ENCODE measurements at regions not wholly inside any gene's neighbourhood (a gene's known extent, or its start where the extent isn't known, plus 50 kb on each side); places are given as distances from the start of the nearest gene placed in this dataset.

GRCh38 chr6:14738933-14739332, 506.9 kb upstream of the JARID2 start:
- Histone ChIP-seq H3K27me3 (ENCODE audit: control insufficient read depth, insufficient read depth, low read length) (no peaks in the 10 kb centered on the region), H3K36me3 (ENCODE audit: control insufficient read depth, insufficient read depth, low read length) (no peaks in the 10 kb centered on the region), H3K4me3 (ENCODE audit: low read depth, low read length) (no peak overlapping the region)
- DNase-seq (ENCODE audit: low read depth): no peak
- TF ChIP-seq CTCF (IDR thresholded peaks at IDR 0.05; ENCODE audit: insufficient read depth, low read length, poor library complexity, severe bottlenecking): no peak

- no peak overlapping the region for H3K4me3 ChIP-seq (ENCODE audit: low read depth, low read length)
- DNase-seq (ENCODE audit: low read depth): no peak
- H3K36me3 ChIP-seq (ENCODE audit: control insufficient read depth, insufficient read depth, low read length): no peaks in the 10 kb centered on the region
- no peaks in the 10 kb centered on the region for H3K27me3 ChIP-seq (ENCODE audit: control insufficient read depth, insufficient read depth, low read length)
- TF ChIP-seq CTCF (IDR thresholded peaks at IDR 0.05; ENCODE audit: insufficient read depth, low read length, poor library complexity, severe bottlenecking): no peak
Measured at GRCh38 chr6:14739827-14740226, 506.0 kb upstream of the JARID2 start.

GRCh38 chr6:14742171-14742570, 503.7 kb upstream of the JARID2 start:
- no peak for DNase-seq (ENCODE audit: low read depth)
- Histone ChIP-seq H3K27me3 (ENCODE audit: control insufficient read depth, insufficient read depth, low read length) (no peaks in the 10 kb centered on the region), H3K36me3 (ENCODE audit: control insufficient read depth, insufficient read depth, low read length) (no peaks in the 10 kb centered on the region), H3K4me3 (ENCODE audit: low read depth, low read length) (no peak overlapping the region)
- no peak for TF ChIP-seq CTCF (IDR thresholded peaks at IDR 0.05; ENCODE audit: insufficient read depth, low read length, poor library complexity, severe bottlenecking)

- TF ChIP-seq CTCF (IDR thresholded peaks at IDR 0.05; ENCODE audit: insufficient read depth, low read length, poor library complexity, severe bottlenecking): no peak
Measured at GRCh38 chr6:14742680-14743079, 503.2 kb upstream of the JARID2 start.

GRCh38 chr6:14743144-14743473, 502.8 kb upstream of the JARID2 start:
- Histone ChIP-seq H3K27me3 (ENCODE audit: control insufficient read depth, insufficient read depth, low read length) (no peaks in the 10 kb centered on the region), H3K36me3 (ENCODE audit: control insufficient read depth, insufficient read depth, low read length) (no peaks in the 10 kb centered on the region), H3K4me3 (ENCODE audit: low read depth, low read length) (no peak overlapping the region)
- DNase-seq (ENCODE audit: low read depth): no peak
- no peak for TF ChIP-seq CTCF (IDR thresholded peaks at IDR 0.05; ENCODE audit: insufficient read depth, low read length, poor library complexity, severe bottlenecking)

More at GRCh38 chr6:14742680-14743079, 503.2 kb upstream of the JARID2 start:
- Histone ChIP-seq H3K4me3 (ENCODE audit: low read depth, low read length) (no peak overlapping the region), H3K27me3 (ENCODE audit: control insufficient read depth, insufficient read depth, low read length) (no peaks in the 10 kb centered on the region), H3K36me3 (ENCODE audit: control insufficient read depth, insufficient read depth, low read length) (no peaks in the 10 kb centered on the region)
- DNase-seq (ENCODE audit: low read depth): no peak

GRCh38 chr6:14743474-14744211, 502.2 kb upstream of the JARID2 start:
- H3K36me3 ChIP-seq (ENCODE audit: control insufficient read depth, insufficient read depth, low read length): no peaks in the 10 kb centered on the region
- TF ChIP-seq CTCF (IDR thresholded peaks at IDR 0.05; ENCODE audit: insufficient read depth, low read length, poor library complexity, severe bottlenecking): no peak
- H3K27me3 ChIP-seq (ENCODE audit: control insufficient read depth, insufficient read depth, low read length): no peaks in the 10 kb centered on the region
- peak; percentile 98 for DNase-seq (ENCODE audit: low read depth)
- no peak overlapping the region for H3K4me3 ChIP-seq (ENCODE audit: low read depth, low read length)
